GM12878 (cell line): ENCODE measurements at regions not wholly inside any gene's neighbourhood (a gene's known extent, or its start where the extent isn't known, plus 50 kb on each side); places are given as distances from the start of the nearest gene placed in this dataset.

Source experiments
- ATAC-seq: fragments of 200-7000 bp; cut with Tn5 transposase; 3 replicates; pipeline ENCODE4 v1.9.1; 2020; ENCODE audit warnings: mild to moderate bottlenecking, moderate library complexity
- BruUV-seq: library from RNA; stranded (reverse); fragments of 400-500 nt; replicated peaks from 2 replicates; lab custom pipeline; 2021; lab: Mats Ljungman, UMichigan
- CTCF ChIA-PET: fragments of 300-600 bp; sonication (Branson Sonifier 250); formaldehyde crosslinking; extraction: SDS; loops from one replicate; lab custom pipeline; 2021; ENCODE audit warnings: inconsistent platforms; lab: Yijun Ruan, JAX
- POLR2A ChIA-PET: fragments of 350-600 bp; formaldehyde crosslinking; extraction: SDS; loops from one replicate; lab custom pipeline; 2021; ENCODE audit warnings: inconsistent platforms; lab: Charles Lee
- RAD21 ChIA-PET: fragments of 300-600 bp; sonication (Branson Sonifier 250); formaldehyde crosslinking; loops from one replicate; lab custom pipeline; 2023; ENCODE audit warnings: antibody characterized with exemption; ENCODE audit not compliant: unreplicated experiment; lab: Charles Lee
- SMC1A ChIA-PET: fragments of 300-600 bp; sonication (Branson Sonifier 250); formaldehyde crosslinking; loops from one replicate; lab custom pipeline; 2023; ENCODE audit not compliant: unreplicated experiment, uncharacterized antibody; lab: Charles Lee
- DNase-seq: peaks from one replicate; pipeline ENCODE4 v3.0.0-alpha.2; 2011; ENCODE audit warnings: low read depth, low spot score
- FAIRE-seq: peaks from 3 replicates; lab custom pipeline; 2011; peaks lifted over from hg19 to GRCh38; lab: Jason Lieb, UNC
- H2AFZ ChIP-seq: 2 replicates; pipeline ENCODE4 v1.6.0; 2011; ENCODE audit warnings: low read depth, low read length, control low read depth; ENCODE audit not compliant: control insufficient read depth
- H3K27ac ChIP-seq: 2 replicates; pipeline ENCODE4 v1.5.1; 2011; ENCODE audit warnings: control low read depth; ENCODE audit not compliant: control insufficient read depth, insufficient read depth
- H3K27me3 ChIP-seq, 2 experiments: replicated peaks in 1 of 2; 2 replicates each; pipeline versions ENCODE4 v1.6.0 to v1.6.1; 2011; ENCODE audit warnings: low read length in 1 of 2; ENCODE audit not compliant: control insufficient read depth in 2 of 2, insufficient read depth in 2 of 2
- H3K36me3 ChIP-seq, 2 experiments: 2 replicates each; pipeline ENCODE4 v1.5.1; 2011; ENCODE audit warnings: low read length in 1 of 2; ENCODE audit not compliant: control insufficient read depth in 2 of 2, insufficient read depth in 2 of 2
- H3K4me1 ChIP-seq: 2 replicates; pipeline ENCODE4 v1.6.1; 2011; ENCODE audit warnings: mild to moderate bottlenecking, low read length, moderate library complexity, mixed read lengths; ENCODE audit not compliant: control insufficient read depth, insufficient read depth
- H3K4me2 ChIP-seq: 2 replicates; pipeline ENCODE4 v1.6.0; 2011; ENCODE audit warnings: control low read depth; ENCODE audit not compliant: control insufficient read depth, insufficient read depth
- H3K4me3 ChIP-seq: fragments of 200-600 bp; sonication (generic); 2 replicates; pipeline ENCODE4 v1.5.1; 2016
- H3K79me2 ChIP-seq: 2 replicates; pipeline ENCODE4 v1.6.0; 2011; ENCODE audit warnings: low read length; ENCODE audit not compliant: control insufficient read depth, insufficient read depth
- H3K9ac ChIP-seq: 2 replicates; pipeline ENCODE4 v1.8.0; 2011; ENCODE audit warnings: low read length, control low read depth, mixed read lengths; ENCODE audit not compliant: control insufficient read depth, insufficient read depth
- H3K9me3 ChIP-seq: replicated peaks from 3 replicates; pipeline ENCODE4 v1.5.1; 2011; ENCODE audit warnings: mild to moderate bottlenecking, low read length; ENCODE audit not compliant: control insufficient read depth, insufficient read depth
- H4K20me1 ChIP-seq: 2 replicates; pipeline ENCODE4 v1.6.0; 2011; ENCODE audit not compliant: control insufficient read depth, insufficient read depth
- E2F8 ChIP-seq: fragments of 450-650 bp; IDR thresholded peaks from 2 replicates; pipeline ENCODE4 v1.6.1; 2018; ENCODE audit warnings: mild to moderate bottlenecking, low read depth, moderate library complexity; ENCODE audit not compliant: partially characterized antibody
- SIX5 ChIP-seq: IDR thresholded peaks from 2 replicates; pipeline ENCODE4 v1.6.1; 2011; ENCODE audit warnings: mild to moderate bottlenecking, low read depth, low read length, moderate library complexity; ENCODE audit not compliant: severe bottlenecking
- SUPT20H ChIP-seq: IDR thresholded peaks from 2 replicates; pipeline ENCODE4 v1.6.1; 2011; ENCODE audit warnings: low read depth, mild to moderate bottlenecking, low read length, moderate library complexity, borderline replicate concordance; ENCODE audit not compliant: control insufficient read depth
- TCF3 ChIP-seq: IDR thresholded peaks from 2 replicates; pipeline ENCODE4 v1.6.1; 2012; ENCODE audit warnings: low read depth, mild to moderate bottlenecking, low read length, borderline replicate concordance; ENCODE audit not compliant: insufficient read depth
- ZNF207 ChIP-seq: fragments of 450-650 bp; IDR thresholded peaks from 2 replicates; pipeline ENCODE4 v1.6.1; 2014; ENCODE audit warnings: antibody characterized with exemption, mild to moderate bottlenecking, borderline replicate concordance
- WGBS: methylation state at CpG from one replicate; pipeline ENCODE4 v1.1.6; 2016; ENCODE audit warnings: low lambda C conversion rate; ENCODE audit not compliant: insufficient replicate concordance, insufficient coverage; ENCODE audit errors: missing lambda C conversion rate; 5-methylcytosine and 5-hydroxymethylcytosine counted together
- in situ Hi-C: fragments of 300-500 bp; cut with MboI; formaldehyde crosslinking; loops from 9 replicates; pipeline ENCODE4 v1.14.3; 2018; ENCODE audit warnings: mixed read lengths
- intact Hi-C: fragments of 100-400 bp; cut with micrococcal nuclease; formaldehyde crosslinking; loops from one replicate; pipeline ENCODE4 v1.14.2; 2022; ENCODE audit not compliant: unreplicated experiment

DNA sequence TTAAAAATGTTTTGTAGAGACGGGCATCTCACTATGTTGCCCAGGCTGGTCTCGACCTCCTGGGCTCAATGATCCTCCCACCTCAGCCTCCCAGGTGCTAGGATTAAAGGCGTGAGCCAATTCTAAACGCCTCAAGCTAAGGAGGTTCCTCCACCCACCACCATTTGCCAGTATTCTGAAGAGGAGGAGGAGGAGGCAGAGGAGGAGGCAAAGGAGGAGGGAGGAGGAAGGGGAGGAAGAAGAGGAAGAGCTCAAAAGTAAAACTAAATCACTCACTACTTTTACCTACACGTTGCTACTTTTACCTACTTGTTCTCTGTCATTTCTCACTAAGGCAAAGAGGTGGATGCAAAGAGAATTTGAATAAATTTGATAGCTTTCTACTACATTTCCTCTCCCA is 63.6 kb upstream of the ARID1B start:
- SMC1A ChIA-PET, result interaction anchor here (1.0 to 16.6 kb wide), 5 partner anchors 14 to 67 kb away, joined by 3 to 266 read pairs (median 4); no protein-coding TSS in a partner anchor
- H4K20me1 ChIP-seq, result no peaks in the 10 kb centered on the region
- no peaks in the 10 kb centered on the region; the same call in 1 of the 2 replicates for H3K79me2 ChIP-seq
- H3K9me3 ChIP-seq, result no peaks in the 10 kb centered on the region; the same call in none of the 3 replicates
- H3K4me3 ChIP-seq, result no peak overlapping the region
- ATAC-seq, result no peak
- no peaks in the 10 kb centered on the region for H3K36me3 ChIP-seq
- BruUV-seq, result no TSS peak
- POLR2A ChIA-PET, result no interaction called here
- H2AFZ ChIP-seq, result no peak overlapping the region
- H3K27ac ChIP-seq, result no peak overlapping the region
- H3K4me2 ChIP-seq, result no peak overlapping the region
- H3K27me3 ChIP-seq, result no peaks in the 10 kb centered on the region
- CTCF ChIA-PET, result interaction anchor here (1.1 kb wide), 1 partner anchor 39 kb away, joined by 4 read pairs; no protein-coding TSS in a partner anchor
- WGBS, result 56% methylated on average over 5 of the region's 5 CpGs
- no peak overlapping the region for H3K9ac ChIP-seq
- no peak for FAIRE-seq
- no peak for TF ChIP-seq ZNF207
- TF ChIP-seq SIX5, result no peak
- no peak for TF ChIP-seq TCF3
- TF ChIP-seq E2F8, result no peak
- TF ChIP-seq SUPT20H, result no peak
- TF ChIP-seq, all 136 proteins: peak for 0
- intact Hi-C loops, result no loop called here
- peaks cover 4% of the 10 kb centered on the region for H3K4me1 ChIP-seq
- DNase-seq, result no peak
- RAD21 ChIA-PET, result no interaction called here
- in situ Hi-C loops, result no loop called here
